Cardiac fibroblast (primary cell): ENCODE measurements at regions not wholly inside any gene's neighbourhood (a gene's known extent, or its start where the extent isn't known, plus 50 kb on each side); places are given as distances from the start of the nearest gene placed in this dataset.
"Not testable (repeated sequence)": the region's sequence is repeated elsewhere in the genome, so short reads cannot be mapped to it uniquely, and the experiment has no call there.

Source experiments
- DNase-seq, 2 donors: peaks; one replicate each; pipeline versions ENCODE4 v3.0.0 to v3.0.0-alpha.2; 2010; ENCODE audit warnings: low read depth in 2 of 2
- H3K4me3 ChIP-seq, 2 donors: replicated peaks in 1 of 2; 1 replicate in 1 of 2; 2 replicates in 1 of 2; pipeline ENCODE4 v1.5.1; 2011; ENCODE audit warnings: low read depth in 2 of 2, low read length in 2 of 2, mild to moderate bottlenecking in 2 of 2, moderate library complexity in 1 of 2
- CTCF ChIP-seq: IDR thresholded peaks from one replicate; pipeline ENCODE4 v1.5.1; 2011; ENCODE audit warnings: low read depth, mild to moderate bottlenecking, low read length, inconsistent platforms

- DNase-seq: peak in 1 of 2 donors; percentile 5
- TF ChIP-seq CTCF: peak; percentile 7
- no peak overlapping the region for H3K4me3 ChIP-seq
Measured at GRCh38 chr12:23376238-23376637, 573.2 kb downstream of the SOX5 start.

GRCh38 chr12:23380419-23381100 is 568.9 kb downstream of the SOX5 start:
- DNase-seq: no peak
- TF ChIP-seq CTCF: no peak
- no peak overlapping the region for H3K4me3 ChIP-seq

- DNase-seq, H3K4me3 ChIP-seq: not testable (repeated sequence)
Measured at GRCh38 chr12:23388898-23389297, 560.6 kb downstream of the SOX5 start.

GRCh38 chr12:23389315-23389714 is 560.2 kb downstream of the SOX5 start:
- H3K4me3 ChIP-seq, DNase-seq: not testable (repeated sequence)

- no peak overlapping the region for H3K4me3 ChIP-seq
- TF ChIP-seq CTCF: no peak
- DNase-seq: no peak
Measured at GRCh38 chr12:23399402-23399933, 550.0 kb downstream of the SOX5 start.

- no peak overlapping the region for H3K4me3 ChIP-seq
- no peak for TF ChIP-seq CTCF
- peak in 1 of 2 donors; percentile 25 for DNase-seq
Measured at GRCh38 chr12:23415180-23415579, 534.3 kb downstream of the SOX5 start.

- H3K4me3 ChIP-seq: no peak overlapping the region
- TF ChIP-seq CTCF: no peak
- no peak for DNase-seq
Measured at GRCh38 chr12:23421556-23421955, 527.9 kb downstream of the SOX5 start.

GRCh38 chr12:23423097-23423687 is 526.3 kb downstream of the SOX5 start:
- TF ChIP-seq CTCF: no peak
- H3K4me3 ChIP-seq: no peak overlapping the region
- DNase-seq: no peak
